Ascending aorta (tissue), 2 donors: ENCODE measurements at regions not wholly inside any gene's neighbourhood (a gene's known extent, or its start where the extent isn't known, plus 50 kb on each side); places are given as distances from the start of the nearest gene placed in this dataset.
"Not testable (repeated sequence)": the region's sequence is repeated elsewhere in the genome, so short reads cannot be mapped to it uniquely, and the experiment has no call there.

Experiments used
- DNase-seq, 2 donors: peaks; one replicate each; pipeline ENCODE4 v3.0.0-alpha.2; 2019; ENCODE audit warnings: low spot score in 2 of 2
- H3K27ac ChIP-seq, 2 donors: fragments of 200-600 bp; sonication (generic); one replicate each; pipeline ENCODE4 v1.5.1; 2016 to 2017; ENCODE audit warnings: mild to moderate bottlenecking in 1 of 2
- H3K27me3 ChIP-seq: fragments of 200-600 bp; sonication (generic); one replicate; pipeline ENCODE4 v1.5.1; 2017
- H3K36me3 ChIP-seq, 2 donors: fragments of 200-600 bp; sonication (generic); one replicate each; pipeline ENCODE4 v1.5.1; 2016
- H3K4me1 ChIP-seq, 2 donors: fragments of 200-600 bp; sonication (generic); one replicate each; pipeline ENCODE4 v1.5.1; 2016 to 2017; ENCODE audit warnings: mild to moderate bottlenecking in 1 of 2
- H3K4me3 ChIP-seq, 2 donors: fragments of 200-600 bp; sonication (generic); one replicate each; pipeline ENCODE4 v1.5.1; 2016 to 2017; ENCODE audit warnings: mild to moderate bottlenecking in 1 of 2
- H3K9me3 ChIP-seq, 2 donors: fragments of 200-600 bp; sonication (generic); one replicate each; pipeline ENCODE4 v1.5.1; 2016
- intact Hi-C: fragments of 100-400 bp; cut with DNase I; formaldehyde crosslinking; loops from one replicate; pipeline ENCODE4 v1.15.1; 2023
- TF ChIP-seq, protein P1 (sequence below), 3 experiments: fragments of 200-600 bp in 2 of 3; fragments of 450-650 bp in 1 of 3; sonication (generic) in 2 of 3; IDR thresholded peaks; one replicate each; pipeline ENCODE4 v1.5.1; 2016 to 2019; ENCODE audit warnings: antibody characterized with exemption in 3 of 3, mild to moderate bottlenecking in 1 of 3, moderate library complexity in 1 of 3

DNA sequence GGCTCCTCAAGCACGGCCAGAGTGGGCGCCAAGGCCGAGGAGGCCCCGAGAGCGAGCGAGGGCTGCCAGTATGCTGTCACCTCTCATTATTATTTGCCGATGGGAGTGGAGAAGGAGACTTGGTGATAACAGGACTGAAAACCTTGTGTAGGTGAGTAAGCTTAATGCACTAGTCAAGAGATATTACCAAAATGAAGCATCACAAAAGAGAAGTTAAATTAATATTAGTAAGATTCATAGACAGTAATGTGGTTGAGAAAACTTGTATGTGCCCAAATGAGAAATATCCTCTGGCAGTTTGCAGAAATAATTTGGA lies 204.5 kb upstream of the SLITRK1 start:
- TF ChIP-seq, protein P1, sequence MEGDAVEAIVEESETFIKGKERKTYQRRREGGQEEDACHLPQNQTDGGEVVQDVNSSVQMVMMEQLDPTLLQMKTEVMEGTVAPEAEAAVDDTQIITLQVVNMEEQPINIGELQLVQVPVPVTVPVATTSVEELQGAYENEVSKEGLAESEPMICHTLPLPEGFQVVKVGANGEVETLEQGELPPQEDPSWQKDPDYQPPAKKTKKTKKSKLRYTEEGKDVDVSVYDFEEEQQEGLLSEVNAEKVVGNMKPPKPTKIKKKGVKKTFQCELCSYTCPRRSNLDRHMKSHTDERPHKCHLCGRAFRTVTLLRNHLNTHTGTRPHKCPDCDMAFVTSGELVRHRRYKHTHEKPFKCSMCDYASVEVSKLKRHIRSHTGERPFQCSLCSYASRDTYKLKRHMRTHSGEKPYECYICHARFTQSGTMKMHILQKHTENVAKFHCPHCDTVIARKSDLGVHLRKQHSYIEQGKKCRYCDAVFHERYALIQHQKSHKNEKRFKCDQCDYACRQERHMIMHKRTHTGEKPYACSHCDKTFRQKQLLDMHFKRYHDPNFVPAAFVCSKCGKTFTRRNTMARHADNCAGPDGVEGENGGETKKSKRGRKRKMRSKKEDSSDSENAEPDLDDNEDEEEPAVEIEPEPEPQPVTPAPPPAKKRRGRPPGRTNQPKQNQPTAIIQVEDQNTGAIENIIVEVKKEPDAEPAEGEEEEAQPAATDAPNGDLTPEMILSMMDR (IDR thresholded peaks at IDR 0.05) = no peak
- no peaks in the 10 kb centered on the region for H3K4me1 ChIP-seq
- no peaks in the 10 kb centered on the region for H3K9me3 ChIP-seq
- no peaks in the 10 kb centered on the region for H3K27me3 ChIP-seq
- no peak overlapping the region for H3K4me3 ChIP-seq
- H3K27ac ChIP-seq = no peak overlapping the region
- intact Hi-C loops = no loop called here
- no peak for DNase-seq
- no peaks in the 10 kb centered on the region for H3K36me3 ChIP-seq

DNA sequence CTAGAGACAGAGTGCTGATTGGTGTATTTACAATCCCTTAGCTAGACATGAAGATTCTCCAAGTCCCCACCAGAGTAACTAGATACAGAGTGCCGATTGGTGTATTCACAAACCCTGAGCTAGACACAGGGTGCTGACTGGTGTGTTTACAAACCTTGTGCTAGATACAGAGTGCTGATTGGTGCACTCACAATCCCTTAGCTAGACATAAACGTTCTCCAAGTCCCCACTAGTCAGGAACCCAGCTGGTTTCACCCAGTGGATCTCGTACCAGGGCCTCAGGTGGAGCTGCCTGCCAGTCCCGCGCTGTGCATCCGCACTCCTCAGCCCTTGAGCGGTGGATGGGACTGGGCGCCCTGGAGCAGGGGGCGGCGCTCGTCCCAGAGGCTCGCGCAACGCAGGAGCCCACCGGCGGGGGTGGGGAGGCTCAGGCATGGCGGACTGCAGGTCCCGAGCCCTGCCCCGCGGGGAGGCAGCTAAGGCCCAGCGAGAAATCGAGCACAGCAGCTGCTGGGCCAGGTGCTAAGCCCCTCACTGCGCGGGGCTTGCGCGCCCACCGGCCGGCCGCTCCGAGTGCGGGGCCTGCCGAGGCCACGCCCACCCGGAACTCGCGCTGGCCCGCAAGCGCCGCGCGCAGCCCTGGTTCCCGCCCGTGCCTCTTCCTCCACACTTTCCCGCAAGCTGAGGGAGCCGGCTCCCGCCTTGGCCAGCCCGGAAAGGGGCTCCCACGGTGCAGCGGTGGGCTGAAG lies 204.0 kb upstream of the SLITRK1 start:
- DNase-seq, intact Hi-C loops, H3K27me3 ChIP-seq, H3K4me3 ChIP-seq, H3K9me3 ChIP-seq, H3K4me1 ChIP-seq, H3K36me3 ChIP-seq, H3K27ac ChIP-seq: not testable (repeated sequence)

DNA sequence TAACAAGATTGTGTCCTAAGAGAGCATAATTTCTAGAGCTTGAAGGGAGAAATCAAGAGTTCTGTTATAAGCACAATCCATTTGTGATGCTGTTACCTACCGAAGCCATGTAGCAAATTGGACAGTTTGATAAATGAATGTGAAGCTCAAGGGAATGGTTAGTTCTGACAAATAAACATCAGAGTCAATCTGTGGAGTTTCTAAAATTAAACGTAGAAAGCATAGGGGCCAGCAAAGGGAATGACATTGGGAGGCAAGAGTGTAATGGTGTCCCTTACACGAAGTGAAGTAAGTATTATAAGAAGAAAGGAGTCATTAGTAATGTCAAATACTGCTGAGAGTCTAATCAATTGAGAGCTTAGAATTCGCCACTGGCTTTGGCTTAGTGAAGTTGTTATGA lies 200.2 kb upstream of the SLITRK1 start:
- H3K9me3 ChIP-seq = no peaks in the 10 kb centered on the region
- intact Hi-C loops = no loop called here
- H3K27me3 ChIP-seq = no peaks in the 10 kb centered on the region
- no peaks in the 10 kb centered on the region for H3K4me1 ChIP-seq
- DNase-seq = no peak
- TF ChIP-seq, protein P1 (IDR thresholded peaks at IDR 0.05) = no peak
- H3K36me3 ChIP-seq = no peaks in the 10 kb centered on the region
- no peak overlapping the region for H3K27ac ChIP-seq
- H3K4me3 ChIP-seq = no peak overlapping the region

DNA sequence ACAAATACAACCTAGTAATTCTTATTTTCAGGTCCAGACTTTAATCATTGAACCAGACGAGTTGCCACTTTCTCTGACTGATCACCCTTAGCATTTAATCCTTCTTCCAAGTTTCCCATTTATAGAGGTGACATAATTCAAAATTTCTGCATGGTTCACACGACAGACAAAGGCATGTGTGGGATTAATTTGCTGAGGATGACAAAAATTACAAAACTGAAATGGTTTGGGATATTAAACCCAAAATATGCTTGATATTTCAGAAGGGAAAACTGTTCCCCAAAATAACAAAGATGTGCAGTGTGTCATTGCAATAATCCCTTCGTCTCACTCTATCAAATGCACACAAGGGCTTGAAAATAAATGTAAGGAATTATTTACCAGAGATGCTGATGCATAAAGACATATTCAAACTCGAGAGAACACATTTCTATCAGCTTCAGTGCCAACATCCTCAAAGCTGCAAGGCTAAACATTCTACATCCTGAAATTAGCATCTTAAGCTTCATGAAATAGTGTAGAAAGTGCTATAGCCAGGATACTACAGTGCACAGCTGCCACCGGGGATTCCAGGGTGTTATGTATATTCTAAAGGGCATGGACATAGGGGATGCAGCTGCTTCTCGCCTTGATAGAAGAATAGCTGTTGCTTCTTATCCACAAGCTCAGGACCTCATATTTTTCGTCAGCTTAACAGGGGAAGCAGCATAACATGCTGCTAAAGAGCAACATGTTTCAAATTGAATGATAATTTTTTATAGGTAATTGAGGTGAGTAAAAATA lies 198.7 kb upstream of the SLITRK1 start:
- H3K4me1 ChIP-seq = no peaks in the 10 kb centered on the region
- TF ChIP-seq, protein P1 (IDR thresholded peaks at IDR 0.05) = no peak
- H3K36me3 ChIP-seq = no peaks in the 10 kb centered on the region
- H3K9me3 ChIP-seq = no peaks in the 10 kb centered on the region
- intact Hi-C loops = no loop called here
- no peaks in the 10 kb centered on the region for H3K27me3 ChIP-seq
- no peak overlapping the region for H3K4me3 ChIP-seq
- H3K27ac ChIP-seq = no peak overlapping the region
- no peak for DNase-seq

DNA sequence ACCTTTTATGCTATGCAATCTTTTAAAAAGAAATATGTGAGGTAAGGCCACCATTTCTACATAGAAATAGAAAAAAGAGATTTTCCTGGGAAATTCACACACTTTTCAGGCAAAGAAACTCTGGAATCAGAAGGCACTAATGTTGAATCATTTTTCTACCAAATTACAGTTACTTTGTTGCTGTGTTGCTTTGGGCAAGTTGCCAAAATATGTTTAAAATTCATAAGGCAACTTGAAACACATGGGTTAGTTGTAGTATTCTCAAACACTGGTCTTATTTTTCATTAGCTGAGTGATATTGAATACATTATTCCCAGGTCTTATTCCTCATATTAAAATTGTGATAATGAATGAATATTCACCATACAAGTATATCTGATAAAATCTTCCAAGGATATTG lies 195.0 kb upstream of the SLITRK1 start:
- TF ChIP-seq, protein P1 (IDR thresholded peaks at IDR 0.05) = no peak
- H3K27me3 ChIP-seq = no peaks in the 10 kb centered on the region
- DNase-seq = no peak
- intact Hi-C loops = no loop called here
- H3K27ac ChIP-seq = no peak overlapping the region
- H3K9me3 ChIP-seq = no peaks in the 10 kb centered on the region
- H3K4me1 ChIP-seq = no peaks in the 10 kb centered on the region
- no peak overlapping the region for H3K4me3 ChIP-seq
- no peaks in the 10 kb centered on the region for H3K36me3 ChIP-seq

DNA sequence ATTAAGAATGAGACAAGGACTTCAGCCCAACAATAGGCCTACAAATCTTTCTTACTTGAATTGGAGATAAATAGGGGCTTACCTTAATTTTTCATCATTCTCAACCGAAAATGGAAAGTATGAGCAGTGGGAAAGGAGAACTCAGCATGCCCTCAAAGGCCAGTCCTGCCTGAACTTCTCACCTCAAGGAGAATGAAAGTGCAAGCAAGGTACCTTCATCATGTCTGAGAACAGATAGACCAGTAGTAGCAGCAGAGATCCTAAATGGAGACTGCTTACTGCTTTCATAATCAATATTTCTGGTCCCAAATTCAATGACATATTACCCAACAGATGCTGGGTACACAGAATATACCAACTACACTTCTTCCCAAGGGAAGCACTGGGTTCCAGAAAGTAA lies 194.0 kb upstream of the SLITRK1 start:
- H3K27ac ChIP-seq = no peak overlapping the region
- intact Hi-C loops = no loop called here
- no peak overlapping the region for H3K4me3 ChIP-seq
- DNase-seq = no peak
- no peaks in the 10 kb centered on the region for H3K4me1 ChIP-seq
- no peaks in the 10 kb centered on the region for H3K9me3 ChIP-seq
- TF ChIP-seq, protein P1 (IDR thresholded peaks at IDR 0.05) = no peak
- H3K36me3 ChIP-seq = no peaks in the 10 kb centered on the region
- H3K27me3 ChIP-seq = no peaks in the 10 kb centered on the region
